Osteocyte (in vitro differentiated cells): ENCODE measurements at regions not wholly inside any gene's neighbourhood (a gene's known extent, or its start where the extent isn't known, plus 50 kb on each side); places are given as distances from the start of the nearest gene placed in this dataset.

Experiments used
- DNase-seq: peaks from one replicate; pipeline ENCODE4 v3.0.0; 2021; ENCODE audit warnings: mixed read lengths; ENCODE audit not compliant: unreplicated experiment; ENCODE audit errors: extremely low spot score
- H3K27ac Mint-ChIP-seq: one replicate; pipeline ENCODE4 v1.8.0; 2021; ENCODE audit warnings: mild to moderate bottlenecking, mixed read lengths; ENCODE audit not compliant: unreplicated experiment
- H3K27me3 Mint-ChIP-seq: one replicate; pipeline ENCODE4 v1.8.0; 2021; ENCODE audit warnings: mixed read lengths; ENCODE audit not compliant: unreplicated experiment
- H3K36me3 Mint-ChIP-seq: one replicate; pipeline ENCODE4 v1.8.0; 2021; ENCODE audit warnings: mixed read lengths; ENCODE audit not compliant: unreplicated experiment
- H3K4me1 Mint-ChIP-seq: one replicate; pipeline ENCODE4 v1.8.0; 2021; ENCODE audit warnings: mixed read lengths; ENCODE audit not compliant: unreplicated experiment
- H3K4me3 Mint-ChIP-seq: one replicate; pipeline ENCODE4 v1.8.0; 2021; ENCODE audit warnings: mild to moderate bottlenecking, moderate library complexity, mixed read lengths; ENCODE audit not compliant: unreplicated experiment
- H3K9me3 Mint-ChIP-seq: one replicate; pipeline ENCODE4 v1.8.0; 2021; ENCODE audit warnings: mixed read lengths; ENCODE audit not compliant: unreplicated experiment
- CTCF ChIP-seq: fragments of 200-600 bp; sonication (generic); IDR thresholded peaks from 2 replicates; pipeline ENCODE4 v1.5.0; 2021; ENCODE audit warnings: antibody characterized with exemption, mild to moderate bottlenecking, moderate library complexity

- no peak for DNase-seq
- Mint-ChIP-seq H3K4me1 (peaks cover 6% of the 10 kb centered on the region), H3K9me3 (peaks cover 11% of the 10 kb centered on the region), H3K27ac (no peak overlapping the region), H3K27me3 (peaks cover 4% of the 10 kb centered on the region), H3K4me3 (no peak overlapping the region), H3K36me3 (no peaks in the 10 kb centered on the region)
- TF ChIP-seq CTCF: no peak
Observed at GRCh38 chr6:105669232-105669631, 266.4 kb upstream of the PREP start.

GRCh38 chr6:105667056-105667455 is 264.2 kb upstream of the PREP start:
- Mint-ChIP-seq H3K4me3 (no peak overlapping the region), H3K27ac (no peak overlapping the region), H3K4me1 (peaks cover 6% of the 10 kb centered on the region), H3K9me3 (peaks cover 10% of the 10 kb centered on the region), H3K27me3 (peaks cover 5% of the 10 kb centered on the region), H3K36me3 (no peaks in the 10 kb centered on the region)
- DNase-seq: no peak
- TF ChIP-seq CTCF: no peak

- peaks cover 10% of the 10 kb centered on the region for H3K9me3 Mint-ChIP-seq
Observed at GRCh38 chr6:105664931-105665330, 262.0 kb upstream of the PREP start.

GRCh38 chr6:105651969-105652368 is 249.1 kb upstream of the PREP start:
- Mint-ChIP-seq H3K9me3 (no peaks in the 10 kb centered on the region), H3K27me3 (peaks cover 57% of the 10 kb centered on the region)

More at GRCh38 chr6:105664931-105665330, 262.0 kb upstream of the PREP start:
- no peak for DNase-seq
- no peaks in the 10 kb centered on the region for H3K36me3 Mint-ChIP-seq
- TF ChIP-seq CTCF: no peak
- peaks cover 6% of the 10 kb centered on the region for H3K4me1 Mint-ChIP-seq
- peaks cover 4% of the 10 kb centered on the region for H3K27me3 Mint-ChIP-seq
- H3K4me3 Mint-ChIP-seq: no peak overlapping the region
- H3K27ac Mint-ChIP-seq: no peak overlapping the region

GRCh38 chr6:105650347-105650746 is 247.5 kb upstream of the PREP start:
- Mint-ChIP-seq H3K27me3 (peaks cover 57% of the 10 kb centered on the region), H3K36me3 (no peaks in the 10 kb centered on the region), H3K9me3 (no peaks in the 10 kb centered on the region), H3K4me3 (no peak overlapping the region), H3K4me1 (no peaks in the 10 kb centered on the region), H3K27ac (no peak overlapping the region)
- no peak for DNase-seq
- no peak for TF ChIP-seq CTCF

More at GRCh38 chr6:105651969-105652368, 249.1 kb upstream of the PREP start:
- H3K36me3 Mint-ChIP-seq: no peaks in the 10 kb centered on the region
- no peak for DNase-seq
- no peak overlapping the region for H3K27ac Mint-ChIP-seq
- H3K4me3 Mint-ChIP-seq: no peak overlapping the region
- no peaks in the 10 kb centered on the region for H3K4me1 Mint-ChIP-seq
- no peak for TF ChIP-seq CTCF
